Fibroblast of the aortic adventitia (primary cell): ENCODE measurements at regions not wholly inside any gene's neighbourhood (a gene's known extent, or its start where the extent isn't known, plus 50 kb on each side); places are given as distances from the start of the nearest gene placed in this dataset.

Experiments
- DNase-seq: peaks from one replicate; pipeline ENCODE4 v3.0.0-alpha.2; 2010; ENCODE audit warnings: low read depth
- H3K4me3 ChIP-seq: 2 replicates; pipeline ENCODE4 v1.5.1; 2011; ENCODE audit warnings: low read depth, mild to moderate bottlenecking, control low read depth, low read length, moderate library complexity
- CTCF ChIP-seq: IDR thresholded peaks from 2 replicates; pipeline ENCODE4 v1.5.1; 2011; ENCODE audit warnings: mild to moderate bottlenecking, low read length, control low read depth, inconsistent platforms; ENCODE audit not compliant: insufficient read depth

GRCh38 chr12:45615268-45615667 lies 114.2 kb upstream of the ARID2 start:
- DNase-seq, result peak; percentile 48
- no peak overlapping the region for H3K4me3 ChIP-seq
- TF ChIP-seq CTCF, result no peak

- DNase-seq, result no peak
- TF ChIP-seq CTCF, result no peak
- no peak overlapping the region for H3K4me3 ChIP-seq
Measured at GRCh38 chr12:45619736-45620135, 109.8 kb upstream of the ARID2 start.

- DNase-seq, result no peak
- H3K4me3 ChIP-seq, result no peak overlapping the region
- TF ChIP-seq CTCF, result no peak
Measured at GRCh38 chr12:45621703-45622102, 107.8 kb upstream of the ARID2 start.

- TF ChIP-seq CTCF, result no peak
- DNase-seq, result no peak
- H3K4me3 ChIP-seq, result no peak overlapping the region
Measured at GRCh38 chr12:45622210-45622937, 107.1 kb upstream of the ARID2 start.

- TF ChIP-seq CTCF, result no peak
- H3K4me3 ChIP-seq, result no peak overlapping the region
- no peak for DNase-seq
Measured at GRCh38 chr12:45623221-45623620, 106.3 kb upstream of the ARID2 start.

- DNase-seq, result no peak
- no peak overlapping the region for H3K4me3 ChIP-seq
- TF ChIP-seq CTCF, result no peak
Measured at GRCh38 chr12:45623940-45624339, 105.6 kb upstream of the ARID2 start.

GRCh38 chr12:45626965-45627364 lies 102.5 kb upstream of the ARID2 start:
- TF ChIP-seq CTCF, result no peak
- H3K4me3 ChIP-seq, result no peak overlapping the region
- DNase-seq, result no peak
